ENCODE measurements at regions not wholly inside any gene's neighbourhood (a gene's known extent, or its start where the extent isn't known, plus 50 kb on each side); places are given as distances from the start of the nearest gene placed in this dataset.

GRCh38 chr2:234290671-234291070 lies 206.2 kb downstream of the ARL4C start:
- H3K36me3 ChIP-seq (ENCODE audit: insufficient read depth, low read length) = no peaks in the 10 kb centered on the region
- peak overlapping the region; percentile 67 for H3K9ac ChIP-seq (ENCODE audit: low read depth, low read length, poor library complexity, severe bottlenecking)
- peaks cover 25% of the 10 kb centered on the region for H3F3A ChIP-seq (ENCODE audit: low read depth)
- no peak overlapping the region for H2AFZ ChIP-seq (ENCODE audit: low read length)
- no peak for TF ChIP-seq EZH2phosphoT487 (IDR thresholded peaks at IDR 0.05; ENCODE audit: borderline replicate concordance)
- no peak for TF ChIP-seq CTCF (conservative IDR thresholded peaks at IDR 0.05; ENCODE audit: low read length)
- no peaks in the 10 kb centered on the region for H3K27me3 ChIP-seq (ENCODE audit: insufficient read depth, low read length, poor library complexity, severe bottlenecking)
- H3K79me2 ChIP-seq (ENCODE audit: insufficient read depth, low read length) = no peaks in the 10 kb centered on the region
- H3K4me2 ChIP-seq (ENCODE audit: low read depth, low read length, poor library complexity, severe bottlenecking) = peak overlapping the region; percentile 86
- peaks cover 58% of the 10 kb centered on the region for H3K4me1 ChIP-seq (ENCODE audit: insufficient read depth, low read length, poor library complexity, severe bottlenecking)
- no peaks in the 10 kb centered on the region for H3K9me3 ChIP-seq (ENCODE audit: insufficient read depth, low read depth, low read length)
- H3K9me2 ChIP-seq (replicated peaks; ENCODE audit: low read depth, low read length) = no peaks in the 10 kb centered on the region
- H4K20me1 ChIP-seq (ENCODE audit: insufficient read depth, low read length, poor library complexity, severe bottlenecking) = no peaks in the 10 kb centered on the region
- peak overlapping the region; percentile 67 for H3K4me3 ChIP-seq (ENCODE audit: low read length, poor library complexity, severe bottlenecking)

GRCh38 chr2:234289834-234290590 lies 206.9 kb downstream of the ARL4C start:
- H3K4me1 ChIP-seq (ENCODE audit: insufficient read depth, low read length, poor library complexity, severe bottlenecking) = peaks cover 58% of the 10 kb centered on the region
- TF ChIP-seq EZH2phosphoT487 (IDR thresholded peaks at IDR 0.05; ENCODE audit: borderline replicate concordance) (no peak), CTCF (conservative IDR thresholded peaks at IDR 0.05; ENCODE audit: low read length) (no peak)
- peak overlapping the region; percentile 86 for H3K4me2 ChIP-seq (ENCODE audit: low read depth, low read length, poor library complexity, severe bottlenecking)
- H3K9me3 ChIP-seq (ENCODE audit: insufficient read depth, low read depth, low read length) = no peaks in the 10 kb centered on the region
- H3K4me3 ChIP-seq (ENCODE audit: low read length, poor library complexity, severe bottlenecking) = peak overlapping the region; percentile 67
- no peaks in the 10 kb centered on the region for H3K27me3 ChIP-seq (ENCODE audit: insufficient read depth, low read length, poor library complexity, severe bottlenecking)
- H3K9ac ChIP-seq (ENCODE audit: low read depth, low read length, poor library complexity, severe bottlenecking) = peak overlapping the region; percentile 67
- no peaks in the 10 kb centered on the region for H3K9me2 ChIP-seq (replicated peaks; ENCODE audit: low read depth, low read length)
- no peaks in the 10 kb centered on the region for H3K36me3 ChIP-seq (ENCODE audit: insufficient read depth, low read length)
- H2AFZ ChIP-seq (ENCODE audit: low read length) = no peak overlapping the region
- H3K79me2 ChIP-seq (ENCODE audit: insufficient read depth, low read length) = no peaks in the 10 kb centered on the region
- H3F3A ChIP-seq (ENCODE audit: low read depth) = peaks cover 25% of the 10 kb centered on the region
- no peaks in the 10 kb centered on the region for H4K20me1 ChIP-seq (ENCODE audit: insufficient read depth, low read length, poor library complexity, severe bottlenecking)

- H3K79me2 ChIP-seq (ENCODE audit: insufficient read depth, low read length) = no peaks in the 10 kb centered on the region
- peaks cover 49% of the 10 kb centered on the region for H3K4me1 ChIP-seq (ENCODE audit: insufficient read depth, low read length, poor library complexity, severe bottlenecking)
- H2AFZ ChIP-seq (ENCODE audit: low read length) = no peak overlapping the region
- H3K9ac ChIP-seq (ENCODE audit: low read depth, low read length, poor library complexity, severe bottlenecking) = peak overlapping the region; percentile 67
- no peaks in the 10 kb centered on the region for H3K9me2 ChIP-seq (replicated peaks; ENCODE audit: low read depth, low read length)
- no peak overlapping the region for H3K4me2 ChIP-seq (ENCODE audit: low read depth, low read length, poor library complexity, severe bottlenecking)
- no peaks in the 10 kb centered on the region for H4K20me1 ChIP-seq (ENCODE audit: insufficient read depth, low read length, poor library complexity, severe bottlenecking)
- H3K4me3 ChIP-seq (ENCODE audit: low read length, poor library complexity, severe bottlenecking) = no peak overlapping the region
- H3K36me3 ChIP-seq (ENCODE audit: insufficient read depth, low read length) = no peaks in the 10 kb centered on the region
- no peaks in the 10 kb centered on the region for H3K9me3 ChIP-seq (ENCODE audit: insufficient read depth, low read depth, low read length)
- TF ChIP-seq EZH2phosphoT487 (IDR thresholded peaks at IDR 0.05; ENCODE audit: borderline replicate concordance) (no peak), CTCF (conservative IDR thresholded peaks at IDR 0.05; ENCODE audit: low read length) (peak; percentile 97)
- H3K27me3 ChIP-seq (ENCODE audit: insufficient read depth, low read length, poor library complexity, severe bottlenecking) = no peaks in the 10 kb centered on the region
- peaks cover 25% of the 10 kb centered on the region for H3F3A ChIP-seq (ENCODE audit: low read depth)
These were observed 207.9 kb downstream of the ARL4C start for GRCh38 chr2:234288974-234289455.

Data from Loucy (cell line).